ENCODE measurements at regions not wholly inside any gene's neighbourhood (a gene's known extent, or its start where the extent isn't known, plus 50 kb on each side); places are given as distances from the start of the nearest gene placed in this dataset.

GRCh38 chr10:44567471-44567870 is 182.6 kb upstream of the CXCL12 start:
- TF ChIP-seq CTCF (IDR thresholded peaks at IDR 0.05) = no peak
- no peak for TF ChIP-seq POLR2A (IDR thresholded peaks at IDR 0.05)

All from esophagus squamous epithelium (tissue), 4 donors.